ENCODE measurements at regions not wholly inside any gene's neighbourhood (a gene's known extent, or its start where the extent isn't known, plus 50 kb on each side); places are given as distances from the start of the nearest gene placed in this dataset. TPM values are rescaled to one million over a fixed set of nuclear protein-coding genes. Genes with fewer than 3 reads are reported as not detected.
A peak's percentile ranks its signal among the peaks of the same experiment; 100 is the strongest.

GRCh38 chr10:85513436-85513835 lies 853.2 kb downstream of the GRID1 start:
- DNase-seq (ENCODE audit: low read depth in 2 of 3, low spot score in 2 of 3), result no peak

- DNase-seq (ENCODE audit: low read depth in 2 of 3, low spot score in 2 of 3), result no peak
Observed at GRCh38 chr10:85515316-85515715, 851.3 kb downstream of the GRID1 start.

GRCh38 chr10:85524001-85524666 lies 842.5 kb downstream of the GRID1 start:
- no peak for DNase-seq (ENCODE audit: low read depth in 2 of 3, low spot score in 2 of 3)

GRCh38 chr10:85527616-85528317 lies 838.8 kb downstream of the GRID1 start:
- DNase-seq (ENCODE audit: low read depth in 2 of 3, low spot score in 2 of 3), result no peak

GRCh38 chr10:85528318-85528652 lies 838.3 kb downstream of the GRID1 start:
- no peak for DNase-seq (ENCODE audit: low read depth in 2 of 3, low spot score in 2 of 3)

GRCh38 chr10:85531706-85532105 lies 834.9 kb downstream of the GRID1 start:
- no peak for DNase-seq (ENCODE audit: low read depth in 2 of 3, low spot score in 2 of 3)

GRCh38 chr10:85532773-85533172 lies 833.8 kb downstream of the GRID1 start:
- no peak for DNase-seq (ENCODE audit: low read depth in 2 of 3, low spot score in 2 of 3)

- DNase-seq (ENCODE audit: low read depth in 2 of 3, low spot score in 2 of 3), result no peak
Observed at GRCh38 chr10:85535926-85536325, 830.7 kb downstream of the GRID1 start.

GRCh38 chr10:85537561-85537960 lies 829.0 kb downstream of the GRID1 start:
- DNase-seq (ENCODE audit: low read depth in 2 of 3, low spot score in 2 of 3), result no peak

GRCh38 chr10:85538601-85539000 lies 828.0 kb downstream of the GRID1 start:
- DNase-seq (ENCODE audit: low read depth in 2 of 3, low spot score in 2 of 3), result no peak

GRCh38 chr10:85542152-85542551 lies 824.4 kb downstream of the GRID1 start:
- DNase-seq (ENCODE audit: low read depth in 2 of 3, low spot score in 2 of 3), result no peak

GRCh38 chr10:85542936-85543730 lies 823.5 kb downstream of the GRID1 start:
- no peak for DNase-seq (ENCODE audit: low read depth in 2 of 3, low spot score in 2 of 3)

GRCh38 chr10:85544956-85545355 lies 821.6 kb downstream of the GRID1 start:
- DNase-seq (ENCODE audit: low read depth in 2 of 3, low spot score in 2 of 3), result no peak

GRCh38 chr10:85545874-85546273 lies 820.7 kb downstream of the GRID1 start:
- DNase-seq (ENCODE audit: low read depth in 2 of 3, low spot score in 2 of 3), result no peak

- no peak for DNase-seq (ENCODE audit: low read depth in 2 of 3, low spot score in 2 of 3)
Observed at GRCh38 chr10:85547460-85548023, 819.1 kb downstream of the GRID1 start.

GRCh38 chr10:85548034-85548433 lies 818.6 kb downstream of the GRID1 start:
- peak in 1 of 3 donors; percentile 10 for DNase-seq (ENCODE audit: low read depth in 2 of 3, low spot score in 2 of 3)

Small RNA genes in the stretch of these regions (small RNA-seq; reads per million reads assigned to genes)
- not detected for gene RNU6-325P

All from hematopoietic multipotent progenitor cell (in vitro differentiated cells).